T follicular helper cell (primary cell): ENCODE measurements at regions not wholly inside any gene's neighbourhood (a gene's known extent, or its start where the extent isn't known, plus 50 kb on each side); places are given as distances from the start of the nearest gene placed in this dataset.
"Not testable (repeated sequence)": the region's sequence is repeated elsewhere in the genome, so short reads cannot be mapped to it uniquely, and the experiment has no call there.

ENCODE experiments used
- DNase-seq: peaks from one replicate; pipeline ENCODE4 v3.0.0-alpha.2; 2020; ENCODE audit warnings: low read depth

GRCh38 chr2:189231719-189232323 lies 52.3 kb upstream of the COL5A2 start:
- DNase-seq = no peak

- no peak for DNase-seq
These were observed 53.3 kb upstream of the COL5A2 start for GRCh38 chr2:189232759-189233406.

- no peak for DNase-seq
These were observed 54.0 kb upstream of the COL5A2 start for GRCh38 chr2:189233527-189233926.

- no peak for DNase-seq
These were observed 55.4 kb upstream of the COL5A2 start for GRCh38 chr2:189234991-189235390.

- no peak for DNase-seq
These were observed 56.5 kb upstream of the COL5A2 start for GRCh38 chr2:189236066-189236465.

- no peak for DNase-seq
These were observed 59.3 kb upstream of the COL5A2 start for GRCh38 chr2:189238903-189239302.

GRCh38 chr2:189243843-189244242 lies 64.3 kb upstream of the COL5A2 start:
- DNase-seq = not testable (repeated sequence)

GRCh38 chr2:189247276-189247675 lies 67.7 kb upstream of the COL5A2 start:
- DNase-seq = no peak

GRCh38 chr2:189248141-189248540 lies 68.6 kb upstream of the COL5A2 start:
- no peak for DNase-seq

- no peak for DNase-seq
These were observed 69.6 kb upstream of the COL5A2 start for GRCh38 chr2:189249171-189249570.

GRCh38 chr2:189249901-189250300 lies 70.3 kb upstream of the COL5A2 start:
- no peak for DNase-seq

- no peak for DNase-seq
These were observed 73.6 kb upstream of the COL5A2 start for GRCh38 chr2:189252991-189253675.

- DNase-seq = no peak
These were observed 74.3 kb upstream of the COL5A2 start for GRCh38 chr2:189253836-189254235.

- DNase-seq = no peak
These were observed 74.8 kb upstream of the COL5A2 start for GRCh38 chr2:189254268-189254883.

- DNase-seq = no peak
These were observed 76.2 kb upstream of the COL5A2 start for GRCh38 chr2:189255711-189256110.

GRCh38 chr2:189258616-189259365 lies 79.2 kb upstream of the COL5A2 start:
- DNase-seq = no peak

GRCh38 chr2:189260361-189260814 lies 80.8 kb upstream of the COL5A2 start:
- DNase-seq = no peak

GRCh38 chr2:189261431-189261841 lies 81.9 kb upstream of the COL5A2 start:
- no peak for DNase-seq

- DNase-seq = no peak
These were observed 82.4 kb upstream of the COL5A2 start for GRCh38 chr2:189261916-189262315.

GRCh38 chr2:189265696-189266320 lies 86.2 kb upstream of the COL5A2 start:
- DNase-seq = no peak

GRCh38 chr2:189267491-189267890 lies 87.9 kb upstream of the COL5A2 start:
- no peak for DNase-seq
